IMR-90 (cell line): ENCODE measurements at regions not wholly inside any gene's neighbourhood (a gene's known extent, or its start where the extent isn't known, plus 50 kb on each side); places are given as distances from the start of the nearest gene placed in this dataset.

Experiments used
- ATAC-seq: fragments of 200-7000 bp; cut with Tn5 transposase; 2 replicates; pipeline ENCODE4 v1.9.1; 2020; ENCODE audit warnings: low read depth, mild to moderate bottlenecking, moderate library complexity
- BruUV-seq: library from RNA; stranded (reverse); fragments of 400-500 nt; replicated peaks from 2 replicates; lab custom pipeline; 2021; lab: Mats Ljungman, UMichigan
- CTCF ChIA-PET: fragments of 300-600 bp; formaldehyde crosslinking; extraction: SDS; loops from one replicate; lab custom pipeline; 2021; ENCODE audit warnings: antibody characterized with exemption; lab: Yijun Ruan, JAX
- POLR2A ChIA-PET: fragments of 300-600 bp; sonication (Branson Sonifier 250); formaldehyde crosslinking; loops from one replicate; lab custom pipeline; 2022; ENCODE audit warnings: antibody characterized with exemption; ENCODE audit not compliant: unreplicated experiment; lab: Charles Lee
- DNase-seq: peaks from one replicate; pipeline ENCODE4 v3.0.0; 2013
- H2AFZ ChIP-seq: replicated peaks from 2 replicates; pipeline ENCODE3; 2013; ENCODE audit warnings: low read length, mild to moderate bottlenecking; ENCODE audit not compliant: poor library complexity
- H2AK5ac ChIP-seq: 2 replicates; pipeline ENCODE4 v1.6.1; 2013; ENCODE audit warnings: low read depth, low read length, inconsistent platforms
- H2AK9ac ChIP-seq: replicated peaks from 2 replicates; pipeline ENCODE3; 2013; ENCODE audit warnings: mild to moderate bottlenecking, low read depth, low read length, moderate library complexity; ENCODE audit not compliant: poor library complexity
- H2BK120ac ChIP-seq: 2 replicates; pipeline ENCODE4 v1.6.1; 2013; ENCODE audit warnings: low read depth, low read length, inconsistent platforms
- H2BK15ac ChIP-seq: 3 replicates; pipeline ENCODE4 v1.6.1; 2013; ENCODE audit warnings: low read depth, low read length, inconsistent platforms
- H2BK20ac ChIP-seq: 2 replicates; pipeline ENCODE4 v1.6.1; 2013; ENCODE audit warnings: low read depth, mild to moderate bottlenecking, inconsistent platforms, low read length, moderate library complexity
- H2BK5ac ChIP-seq: 2 replicates; pipeline ENCODE4 v1.6.1; 2013; ENCODE audit warnings: mild to moderate bottlenecking, low read depth, low read length, inconsistent platforms; ENCODE audit not compliant: poor library complexity, severe bottlenecking
- H3K14ac ChIP-seq: replicated peaks from 2 replicates; pipeline ENCODE4 v1.6.1; 2013; ENCODE audit warnings: low read depth, low read length, inconsistent platforms
- H3K18ac ChIP-seq: 2 replicates; pipeline ENCODE4 v1.6.1; 2013; ENCODE audit warnings: low read depth, low read length, control low read depth
- H3K23ac ChIP-seq: 2 replicates; pipeline ENCODE4 v1.6.1; 2013; ENCODE audit warnings: low read depth, low read length, inconsistent platforms
- H3K27ac ChIP-seq: 2 replicates; pipeline ENCODE4 v1.5.1; 2013; ENCODE audit warnings: mild to moderate bottlenecking, control low read depth, low read length; ENCODE audit not compliant: insufficient read depth
- H3K27me3 ChIP-seq: 2 replicates; pipeline ENCODE4 v1.6.1; 2013; ENCODE audit warnings: low read length; ENCODE audit not compliant: control insufficient read depth, insufficient read depth
- H3K36me3 ChIP-seq: 2 replicates; pipeline ENCODE4 v1.6.1; 2013; ENCODE audit warnings: low read length, mixed read lengths; ENCODE audit not compliant: control insufficient read depth, insufficient read depth
- H3K4ac ChIP-seq: 2 replicates; pipeline ENCODE4 v1.6.1; 2013; ENCODE audit warnings: low read depth, low read length, inconsistent platforms
- H3K4me1 ChIP-seq: 2 replicates; pipeline ENCODE4 v1.6.1; 2013; ENCODE audit warnings: low read length, mixed read lengths; ENCODE audit not compliant: control insufficient read depth, insufficient read depth
- H3K4me2 ChIP-seq: 2 replicates; pipeline ENCODE4 v1.6.1; 2013; ENCODE audit warnings: low read depth, mild to moderate bottlenecking, control low read depth, low read length, moderate library complexity
- H3K4me3 ChIP-seq: 2 replicates; pipeline ENCODE4 v1.5.1; 2013; ENCODE audit warnings: low read depth, mild to moderate bottlenecking, control low read depth, low read length, moderate library complexity; ENCODE audit not compliant: insufficient read depth
- H3K56ac ChIP-seq: 2 replicates; pipeline ENCODE4 v1.6.1; 2013; ENCODE audit warnings: low read length, inconsistent platforms; ENCODE audit not compliant: insufficient read depth; ENCODE audit errors: extremely low read depth
- H3K79me1 ChIP-seq, 2 experiments: 2 replicates each; pipeline ENCODE4 v1.6.1; 2013; ENCODE audit warnings: low read length in 2 of 2, inconsistent platforms in 1 of 2, low read depth in 1 of 2
- H3K9ac ChIP-seq: 2 replicates; pipeline ENCODE4 v1.6.1; 2013; ENCODE audit warnings: low read depth, low read length, control low read depth
- H3K9me1 ChIP-seq: 2 replicates; pipeline ENCODE4 v1.6.1; 2013; ENCODE audit warnings: low read length, inconsistent platforms; ENCODE audit not compliant: insufficient read depth
- H3K9me3 ChIP-seq: 2 replicates; pipeline ENCODE4 v1.6.1; 2013; ENCODE audit warnings: low read length; ENCODE audit not compliant: control insufficient read depth, insufficient read depth
- H4K20me1 ChIP-seq: 2 replicates; pipeline ENCODE4 v1.6.1; 2013; ENCODE audit warnings: low read length, inconsistent platforms; ENCODE audit not compliant: insufficient read depth
- H4K5ac ChIP-seq: 2 replicates; pipeline ENCODE4 v1.6.1; 2013; ENCODE audit warnings: mild to moderate bottlenecking, low read depth, low read length, control low read depth
- H4K8ac ChIP-seq, 2 experiments: 2 replicates each; pipeline ENCODE4 v1.6.1; 2013; ENCODE audit warnings: low read depth in 2 of 2, low read length in 2 of 2, control low read depth in 1 of 2, inconsistent platforms in 1 of 2
- H4K91ac ChIP-seq: 2 replicates; pipeline ENCODE4 v1.6.1; 2013; ENCODE audit warnings: low read depth, low read length, inconsistent platforms; ENCODE audit not compliant: insufficient read depth
- BHLHE40 ChIP-seq: fragments of 150-350 bp; IDR thresholded peaks from 2 replicates; pipeline ENCODE4 v1.6.1; 2016; ENCODE audit warnings: mild to moderate bottlenecking, low read depth, low read length
- CEBPB ChIP-seq: IDR thresholded peaks from 2 replicates; pipeline ENCODE4 v1.6.1; 2012; ENCODE audit warnings: low read depth, low read length, improper control_type of control experiment
- CHD1 ChIP-seq: IDR thresholded peaks from 2 replicates; pipeline ENCODE4 v1.6.1; 2012; ENCODE audit warnings: low read depth, low read length, improper control_type of control experiment
- CTCF ChIP-seq: conservative IDR thresholded peaks from 2 replicates; pipeline ENCODE4 v1.5.1; 2012; ENCODE audit warnings: mild to moderate bottlenecking, low read depth, low read length, improper control_type of control experiment
- FOS ChIP-seq: fragments of 150-350 bp; IDR thresholded peaks from 2 replicates; pipeline ENCODE4 v1.6.1; 2016; ENCODE audit warnings: low read depth, low read length
- MAFK ChIP-seq: IDR thresholded peaks from 2 replicates; pipeline ENCODE4 v1.6.1; 2012; ENCODE audit warnings: low read depth, low read length, improper control_type of control experiment
- MAZ ChIP-seq: IDR thresholded peaks from 2 replicates; pipeline ENCODE4 v1.6.1; 2012; ENCODE audit warnings: low read depth, mild to moderate bottlenecking, low read length, improper control_type of control experiment, moderate library complexity, borderline replicate concordance
- MXI1 ChIP-seq: IDR thresholded peaks from 2 replicates; pipeline ENCODE4 v1.6.1; 2012; ENCODE audit warnings: low read depth, mild to moderate bottlenecking, low read length, moderate library complexity, borderline replicate concordance
- NFE2L2 ChIP-seq: fragments of 150-350 bp; IDR thresholded peaks from 2 replicates; pipeline ENCODE4 v1.6.1; 2016; ENCODE audit warnings: low read depth, mild to moderate bottlenecking, low read length
- POLR2A ChIP-seq: IDR thresholded peaks from 2 replicates; pipeline ENCODE4 v1.6.1; 2012; ENCODE audit warnings: mild to moderate bottlenecking, low read depth, low read length
- RAD21 ChIP-seq: IDR thresholded peaks from 2 replicates; pipeline ENCODE4 v1.6.1; 2012; ENCODE audit warnings: low read length, improper control_type of control experiment
- RCOR1 ChIP-seq: IDR thresholded peaks from 2 replicates; pipeline ENCODE4 v1.6.1; 2012; ENCODE audit warnings: mild to moderate bottlenecking, low read length, improper control_type of control experiment; ENCODE audit not compliant: insufficient replicate concordance
- RFX5 ChIP-seq: IDR thresholded peaks from 2 replicates; pipeline ENCODE4 v1.8.0; 2012; ENCODE audit warnings: low read depth, mild to moderate bottlenecking, low read length, moderate library complexity
- SMC3 ChIP-seq: fragments of 150-350 bp; IDR thresholded peaks from 2 replicates; pipeline ENCODE4 v1.6.1; 2016; ENCODE audit warnings: low read depth, mild to moderate bottlenecking, antibody characterized with exemption, low read length, moderate library complexity
- WGBS, 2 experiments: methylation state at CpG; one replicate each; pipeline versions ENCODE4 v1.1.5 to v1.1.7; 2013; ENCODE audit warnings: missing lambda C conversion rate in 2 of 2; ENCODE audit not compliant: insufficient read length in 1 of 2; ENCODE audit errors: extremely low coverage in 2 of 2; 5-methylcytosine and 5-hydroxymethylcytosine counted together
- dilution Hi-C: fragments of 300-500 bp; cut with HindIII; formaldehyde crosslinking; loops from one replicate; pipeline ENCODE4 v1.14.3; 2018; ENCODE audit warnings: low sequenced_read_pairs; ENCODE audit not compliant: unreplicated experiment
- in situ Hi-C: fragments of 300-500 bp; cut with MboI; formaldehyde crosslinking; loops from 3 replicates; pipeline ENCODE4 v1.14.3; 2019; ENCODE audit warnings: low sequenced_read_pairs, inconsistent platforms, mixed read lengths
- intact Hi-C: fragments of 100-400 bp; cut with micrococcal nuclease; formaldehyde crosslinking; loops from 2 replicates; pipeline ENCODE4 v1.10.0; 2022
- TF ChIP-seq, protein P1 (sequence below): fragments of 150-350 bp; IDR thresholded peaks from 2 replicates; pipeline ENCODE4 v1.6.1; 2016; ENCODE audit warnings: low read depth, mild to moderate bottlenecking, low read length, moderate library complexity, borderline replicate concordance
- TF ChIP-seq, protein P2 (sequence below): fragments of 150-350 bp; IDR thresholded peaks from 2 replicates; pipeline ENCODE4 v1.6.1; 2017; ENCODE audit warnings: mild to moderate bottlenecking, antibody characterized with exemption, low read length, low read depth

GRCh38 chr5:82525626-82526025 lies 247.5 kb upstream of the RPS23 start:
- Histone ChIP-seq H2AFZ (no peak overlapping the region), H3K9me1 (no peaks in the 10 kb centered on the region), H4K5ac (no peak overlapping the region), H3K14ac (no peak overlapping the region), H2BK5ac (no peak overlapping the region), H2AK5ac (no peak overlapping the region), H3K36me3 (no peaks in the 10 kb centered on the region), H3K4me3 (no peak overlapping the region), H3K79me1 (no peaks in the 10 kb centered on the region), H3K9me3 (no peaks in the 10 kb centered on the region), H2BK120ac (no peak overlapping the region), H3K27ac (no peak overlapping the region), H3K18ac (no peak overlapping the region), H2BK20ac (no peak overlapping the region), H4K8ac (no peak overlapping the region), H4K20me1 (no peaks in the 10 kb centered on the region), H4K91ac (no peak overlapping the region), H3K27me3 (peaks cover 7% of the 10 kb centered on the region), H3K56ac (no peak overlapping the region), H2BK15ac (no peak overlapping the region), H3K4me2 (no peak overlapping the region), H3K4me1 (no peaks in the 10 kb centered on the region), H3K9ac (no peak overlapping the region), H3K23ac (no peak overlapping the region), H3K4ac (no peak overlapping the region), H2AK9ac (no peak overlapping the region)
- in situ Hi-C loops: no loop called here
- DNase-seq: no peak
- no CpG with 5 or more reads among the region's 3 CpGs for WGBS, 2 experiments
- ChIA-PET CTCF (no interaction called here), POLR2A (no interaction called here)
- intact Hi-C loops: no loop called here
- BruUV-seq: no TSS peak
- ATAC-seq: no peak
- dilution Hi-C loops: no loop called here
- TF ChIP-seq MAFK (no peak), CTCF (no peak), RAD21 (no peak), CEBPB (no peak), BHLHE40 (no peak), MXI1 (no peak), RFX5 (no peak), RCOR1 (no peak), CHD1 (no peak), MAZ (no peak), NFE2L2 (no peak), POLR2A (no peak), FOS (no peak), SMC3 (no peak)
- TF ChIP-seq, protein P1, sequence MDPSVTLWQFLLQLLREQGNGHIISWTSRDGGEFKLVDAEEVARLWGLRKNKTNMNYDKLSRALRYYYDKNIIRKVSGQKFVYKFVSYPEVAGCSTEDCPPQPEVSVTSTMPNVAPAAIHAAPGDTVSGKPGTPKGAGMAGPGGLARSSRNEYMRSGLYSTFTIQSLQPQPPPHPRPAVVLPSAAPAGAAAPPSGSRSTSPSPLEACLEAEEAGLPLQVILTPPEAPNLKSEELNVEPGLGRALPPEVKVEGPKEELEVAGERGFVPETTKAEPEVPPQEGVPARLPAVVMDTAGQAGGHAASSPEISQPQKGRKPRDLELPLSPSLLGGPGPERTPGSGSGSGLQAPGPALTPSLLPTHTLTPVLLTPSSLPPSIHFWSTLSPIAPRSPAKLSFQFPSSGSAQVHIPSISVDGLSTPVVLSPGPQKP: no peak
- TF ChIP-seq, protein P2, sequence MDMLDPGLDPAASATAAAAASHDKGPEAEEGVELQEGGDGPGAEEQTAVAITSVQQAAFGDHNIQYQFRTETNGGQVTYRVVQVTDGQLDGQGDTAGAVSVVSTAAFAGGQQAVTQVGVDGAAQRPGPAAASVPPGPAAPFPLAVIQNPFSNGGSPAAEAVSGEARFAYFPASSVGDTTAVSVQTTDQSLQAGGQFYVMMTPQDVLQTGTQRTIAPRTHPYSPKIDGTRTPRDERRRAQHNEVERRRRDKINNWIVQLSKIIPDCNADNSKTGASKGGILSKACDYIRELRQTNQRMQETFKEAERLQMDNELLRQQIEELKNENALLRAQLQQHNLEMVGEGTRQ: no peak
